ENCODE measurements at regions not wholly inside any gene's neighbourhood (a gene's known extent, or its start where the extent isn't known, plus 50 kb on each side); places are given as distances from the start of the nearest gene placed in this dataset.
"Not testable (repeated sequence)": the region's sequence is repeated elsewhere in the genome, so short reads cannot be mapped to it uniquely, and the experiment has no call there.

DNA sequence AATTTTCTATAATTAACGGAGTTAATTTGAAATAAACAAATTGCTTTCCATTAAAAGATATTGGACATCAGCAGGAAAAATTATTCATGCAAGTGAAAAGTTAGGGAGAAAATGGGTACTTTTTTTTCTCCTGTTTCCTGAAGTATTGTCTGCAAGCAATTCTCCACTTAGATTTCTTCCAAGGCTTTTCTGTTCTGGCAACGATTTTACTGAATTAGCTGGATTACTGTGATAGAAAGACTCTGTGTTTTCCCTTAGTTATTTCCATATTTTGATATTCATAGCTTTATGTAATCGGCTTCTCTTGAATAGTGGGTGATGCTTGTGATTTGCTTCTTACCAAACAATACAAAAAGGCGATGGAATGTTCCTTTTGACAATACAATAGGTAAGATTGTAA lies 1333.9 kb downstream of the AMY1C start:
- H3K27me3 ChIP-seq (ENCODE audit: insufficient read depth, low read length, poor library complexity, severe bottlenecking): no peaks in the 10 kb centered on the region
- no peak overlapping the region for H2AFZ ChIP-seq (ENCODE audit: low read length)
- H3K9me2 ChIP-seq (replicated peaks; ENCODE audit: low read depth, low read length): no peaks in the 10 kb centered on the region
- H3K4me1 ChIP-seq (ENCODE audit: insufficient read depth, low read length, poor library complexity, severe bottlenecking): no peaks in the 10 kb centered on the region
- no peaks in the 10 kb centered on the region for H3K79me2 ChIP-seq (ENCODE audit: insufficient read depth, low read length)
- no peak overlapping the region for H3K4me3 ChIP-seq (ENCODE audit: low read length, poor library complexity, severe bottlenecking)
- H4K20me1 ChIP-seq (ENCODE audit: insufficient read depth, low read length, poor library complexity, severe bottlenecking): no peaks in the 10 kb centered on the region
- H3K9ac ChIP-seq (ENCODE audit: low read depth, low read length, poor library complexity, severe bottlenecking): no peak overlapping the region
- no peaks in the 10 kb centered on the region for H3F3A ChIP-seq (ENCODE audit: low read depth)
- TF ChIP-seq, protein P1, sequence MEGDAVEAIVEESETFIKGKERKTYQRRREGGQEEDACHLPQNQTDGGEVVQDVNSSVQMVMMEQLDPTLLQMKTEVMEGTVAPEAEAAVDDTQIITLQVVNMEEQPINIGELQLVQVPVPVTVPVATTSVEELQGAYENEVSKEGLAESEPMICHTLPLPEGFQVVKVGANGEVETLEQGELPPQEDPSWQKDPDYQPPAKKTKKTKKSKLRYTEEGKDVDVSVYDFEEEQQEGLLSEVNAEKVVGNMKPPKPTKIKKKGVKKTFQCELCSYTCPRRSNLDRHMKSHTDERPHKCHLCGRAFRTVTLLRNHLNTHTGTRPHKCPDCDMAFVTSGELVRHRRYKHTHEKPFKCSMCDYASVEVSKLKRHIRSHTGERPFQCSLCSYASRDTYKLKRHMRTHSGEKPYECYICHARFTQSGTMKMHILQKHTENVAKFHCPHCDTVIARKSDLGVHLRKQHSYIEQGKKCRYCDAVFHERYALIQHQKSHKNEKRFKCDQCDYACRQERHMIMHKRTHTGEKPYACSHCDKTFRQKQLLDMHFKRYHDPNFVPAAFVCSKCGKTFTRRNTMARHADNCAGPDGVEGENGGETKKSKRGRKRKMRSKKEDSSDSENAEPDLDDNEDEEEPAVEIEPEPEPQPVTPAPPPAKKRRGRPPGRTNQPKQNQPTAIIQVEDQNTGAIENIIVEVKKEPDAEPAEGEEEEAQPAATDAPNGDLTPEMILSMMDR (conservative IDR thresholded peaks at IDR 0.05; ENCODE audit: low read length): no peak
- no peak for TF ChIP-seq EZH2phosphoT487 (IDR thresholded peaks at IDR 0.05; ENCODE audit: borderline replicate concordance)
- no peaks in the 10 kb centered on the region for H3K36me3 ChIP-seq (ENCODE audit: insufficient read depth, low read length)
- H3K9me3 ChIP-seq (ENCODE audit: insufficient read depth, low read depth, low read length): no peaks in the 10 kb centered on the region
- H3K4me2 ChIP-seq (ENCODE audit: low read depth, low read length, poor library complexity, severe bottlenecking): no peak overlapping the region

DNA sequence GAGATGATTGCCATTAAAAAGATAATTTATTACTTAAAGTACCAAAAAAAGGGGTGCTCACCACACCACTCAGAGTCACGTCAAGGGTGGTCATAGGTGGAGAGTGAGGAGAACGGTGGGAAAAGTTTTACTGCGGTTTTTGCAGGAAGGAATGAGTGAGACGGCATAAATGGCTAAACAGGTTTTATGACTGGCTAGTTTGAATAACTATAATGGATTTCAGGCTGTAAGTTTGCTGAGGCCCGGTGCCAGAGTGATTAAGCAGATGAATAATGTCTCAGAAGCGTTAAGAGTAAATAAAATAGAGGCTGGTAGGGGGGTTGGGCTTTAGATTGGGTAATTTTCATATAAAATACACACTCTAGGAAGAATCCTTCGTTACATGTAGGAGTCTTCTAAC lies 1337.8 kb downstream of the AMY1C start:
- H3F3A ChIP-seq (ENCODE audit: low read depth): no peaks in the 10 kb centered on the region

DNA sequence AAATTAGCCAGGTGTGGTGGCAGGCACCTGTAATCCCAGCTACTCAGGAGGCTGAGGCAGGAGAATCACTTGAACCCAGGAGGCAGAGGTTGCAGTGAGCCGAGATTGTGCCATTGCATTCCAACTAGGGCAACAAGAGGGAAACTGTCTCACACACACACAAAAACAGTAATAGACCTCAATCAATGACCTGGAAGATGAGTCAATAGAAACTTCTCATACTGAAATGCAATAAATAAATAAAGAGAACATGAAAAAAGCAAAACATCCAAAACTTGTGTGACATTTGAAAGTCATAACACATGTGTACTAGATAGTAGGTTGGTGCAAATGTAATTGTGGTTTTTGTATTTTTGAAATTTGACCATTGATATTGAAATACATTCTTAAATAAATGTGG lies 1338.5 kb downstream of the AMY1C start:
- no peaks in the 10 kb centered on the region for H3K4me1 ChIP-seq (ENCODE audit: insufficient read depth, low read length, poor library complexity, severe bottlenecking)
- no peaks in the 10 kb centered on the region for H3F3A ChIP-seq (ENCODE audit: low read depth)
- no peak overlapping the region for H3K9ac ChIP-seq (ENCODE audit: low read depth, low read length, poor library complexity, severe bottlenecking)
- H3K4me3 ChIP-seq (ENCODE audit: low read length, poor library complexity, severe bottlenecking): no peak overlapping the region
- no peaks in the 10 kb centered on the region for H3K36me3 ChIP-seq (ENCODE audit: insufficient read depth, low read length)
- H2AFZ ChIP-seq (ENCODE audit: low read length): no peak overlapping the region
- H3K4me2 ChIP-seq (ENCODE audit: low read depth, low read length, poor library complexity, severe bottlenecking): no peak overlapping the region
- H3K27me3 ChIP-seq (ENCODE audit: insufficient read depth, low read length, poor library complexity, severe bottlenecking): no peaks in the 10 kb centered on the region
- H4K20me1 ChIP-seq (ENCODE audit: insufficient read depth, low read length, poor library complexity, severe bottlenecking): no peaks in the 10 kb centered on the region
- H3K9me2 ChIP-seq (replicated peaks; ENCODE audit: low read depth, low read length): no peaks in the 10 kb centered on the region
- no peak for TF ChIP-seq EZH2phosphoT487 (IDR thresholded peaks at IDR 0.05; ENCODE audit: borderline replicate concordance)
- TF ChIP-seq, protein P1 (conservative IDR thresholded peaks at IDR 0.05; ENCODE audit: low read length): no peak
- H3K79me2 ChIP-seq (ENCODE audit: insufficient read depth, low read length): no peaks in the 10 kb centered on the region
- no peaks in the 10 kb centered on the region for H3K9me3 ChIP-seq (ENCODE audit: insufficient read depth, low read depth, low read length)

More for the DNA sequence above, 1337.8 kb downstream of the AMY1C start:
- no peaks in the 10 kb centered on the region for H3K79me2 ChIP-seq (ENCODE audit: insufficient read depth, low read length)
- no peaks in the 10 kb centered on the region for H3K9me2 ChIP-seq (replicated peaks; ENCODE audit: low read depth, low read length)
- no peak for TF ChIP-seq EZH2phosphoT487 (IDR thresholded peaks at IDR 0.05; ENCODE audit: borderline replicate concordance)
- TF ChIP-seq, protein P1 (conservative IDR thresholded peaks at IDR 0.05; ENCODE audit: low read length): no peak
- H3K36me3 ChIP-seq (ENCODE audit: insufficient read depth, low read length): no peaks in the 10 kb centered on the region
- no peaks in the 10 kb centered on the region for H4K20me1 ChIP-seq (ENCODE audit: insufficient read depth, low read length, poor library complexity, severe bottlenecking)
- H3K4me2 ChIP-seq (ENCODE audit: low read depth, low read length, poor library complexity, severe bottlenecking): no peak overlapping the region
- H3K4me3 ChIP-seq (ENCODE audit: low read length, poor library complexity, severe bottlenecking): no peak overlapping the region
- no peak overlapping the region for H3K9ac ChIP-seq (ENCODE audit: low read depth, low read length, poor library complexity, severe bottlenecking)
- no peaks in the 10 kb centered on the region for H3K9me3 ChIP-seq (ENCODE audit: insufficient read depth, low read depth, low read length)
- H3K4me1 ChIP-seq (ENCODE audit: insufficient read depth, low read length, poor library complexity, severe bottlenecking): no peaks in the 10 kb centered on the region
- no peak overlapping the region for H2AFZ ChIP-seq (ENCODE audit: low read length)
- no peaks in the 10 kb centered on the region for H3K27me3 ChIP-seq (ENCODE audit: insufficient read depth, low read length, poor library complexity, severe bottlenecking)

DNA sequence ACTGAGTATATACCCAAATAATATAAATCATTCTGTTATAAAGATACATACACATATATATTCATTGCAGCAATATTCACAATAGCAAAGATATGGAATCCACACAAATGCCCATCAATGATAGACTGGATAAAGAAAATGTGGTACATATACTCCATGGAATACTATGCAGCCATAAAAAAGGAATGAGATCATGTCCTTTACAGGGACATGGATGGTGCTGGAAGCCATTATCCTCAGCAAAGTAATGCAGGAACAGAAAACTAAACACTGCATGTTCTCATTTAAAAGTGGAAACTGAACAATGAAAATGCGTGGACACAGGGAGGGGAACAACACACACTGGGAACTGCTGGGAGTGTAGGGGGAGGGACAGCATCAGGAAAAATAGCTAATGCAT lies 1344.2 kb downstream of the AMY1C start:
- not testable (repeated sequence) for H3F3A ChIP-seq (ENCODE audit: low read depth); H3K9ac ChIP-seq (ENCODE audit: low read depth, low read length, poor library complexity, severe bottlenecking); H3K4me1 ChIP-seq (ENCODE audit: insufficient read depth, low read length, poor library complexity, severe bottlenecking); H3K4me2 ChIP-seq (ENCODE audit: low read depth, low read length, poor library complexity, severe bottlenecking); H3K4me3 ChIP-seq (ENCODE audit: low read length, poor library complexity, severe bottlenecking); H4K20me1 ChIP-seq (ENCODE audit: insufficient read depth, low read length, poor library complexity, severe bottlenecking); H3K9me2 ChIP-seq (replicated peaks; ENCODE audit: low read depth, low read length); H3K9me3 ChIP-seq (ENCODE audit: insufficient read depth, low read depth, low read length); H3K27me3 ChIP-seq (ENCODE audit: insufficient read depth, low read length, poor library complexity, severe bottlenecking); H3K36me3 ChIP-seq (ENCODE audit: insufficient read depth, low read length); H3K79me2 ChIP-seq (ENCODE audit: insufficient read depth, low read length); H2AFZ ChIP-seq (ENCODE audit: low read length)
